ENCODE measurements at regions not wholly inside any gene's neighbourhood (a gene's known extent, or its start where the extent isn't known, plus 50 kb on each side); places are given as distances from the start of the nearest gene placed in this dataset.

- intact Hi-C loops (cut with micrococcal nuclease): no loop called here
- no TSS peak for BruUV-seq (replicated peaks)
- Histone ChIP-seq H2AFZ (ENCODE audit: low read length) (no peak overlapping the region), H3K4me1 (ENCODE audit: insufficient read depth, low read length) (no peaks in the 10 kb centered on the region), H3K4me2 (ENCODE audit: low read length) (no peak overlapping the region), H3K27ac (ENCODE audit: low read length) (no peak overlapping the region), H3K27me3 (ENCODE audit: low read length) (peaks cover 14% of the 10 kb centered on the region), H3K9me3 (ENCODE audit: low read length) (no peaks in the 10 kb centered on the region), H3K9ac (ENCODE audit: low read length) (no peak overlapping the region), H3K36me3 (ENCODE audit: low read depth, low read length) (no peaks in the 10 kb centered on the region), H3K4me3 (ENCODE audit: low read length) (no peak overlapping the region), H3K79me2 (ENCODE audit: low read length) (no peaks in the 10 kb centered on the region), H3F3A (ENCODE audit: low read length, unreplicated experiment) (no peaks in the 10 kb centered on the region), H4K20me1 (ENCODE audit: low read length) (no peaks in the 10 kb centered on the region), H3K9me2 (replicated peaks; ENCODE audit: low read length) (no peaks in the 10 kb centered on the region)
- no peak for DNase-seq
- POLR2A ChIA-PET (ENCODE audit: unreplicated experiment): no interaction called here
- CTCF ChIA-PET: no interaction called here
- TF ChIP-seq EZH2 (IDR thresholded peaks at IDR 0.05; ENCODE audit: low read length, unreplicated experiment): no peak
- TF ChIP-seq EZH2phosphoT487 (IDR thresholded peaks at IDR 0.05; ENCODE audit: borderline replicate concordance, low read length): no peak
- no peak for TF ChIP-seq CTCF (conservative IDR thresholded peaks at IDR 0.05; ENCODE audit: low read depth, low read length)
- no peak for ATAC-seq
Observed at GRCh38 chr13:22200440-22200839, 529.6 kb downstream of the FGF9 start.

- no peak overlapping the region for H3K4me3 ChIP-seq (ENCODE audit: low read length)
- ChIA-PET POLR2A (ENCODE audit: unreplicated experiment) (no interaction called here), CTCF (no interaction called here)
- H3K4me2 ChIP-seq (ENCODE audit: low read length): no peak overlapping the region
- no peak overlapping the region for H3K9ac ChIP-seq (ENCODE audit: low read length)
- no peak overlapping the region for H3K27ac ChIP-seq (ENCODE audit: low read length)
- H3K9me2 ChIP-seq (replicated peaks; ENCODE audit: low read length): no peaks in the 10 kb centered on the region
- no peaks in the 10 kb centered on the region for H3K36me3 ChIP-seq (ENCODE audit: low read depth, low read length)
- no TSS peak for BruUV-seq (replicated peaks)
- no peak overlapping the region for H2AFZ ChIP-seq (ENCODE audit: low read length)
- H3F3A ChIP-seq (ENCODE audit: low read length, unreplicated experiment): no peaks in the 10 kb centered on the region
- H3K4me1 ChIP-seq (ENCODE audit: insufficient read depth, low read length): no peaks in the 10 kb centered on the region
- DNase-seq (no peak), ATAC-seq (no peak)
- H4K20me1 ChIP-seq (ENCODE audit: low read length): no peaks in the 10 kb centered on the region
- TF ChIP-seq EZH2 (IDR thresholded peaks at IDR 0.05; ENCODE audit: low read length, unreplicated experiment) (no peak), CTCF (conservative IDR thresholded peaks at IDR 0.05; ENCODE audit: low read depth, low read length) (no peak), EZH2phosphoT487 (IDR thresholded peaks at IDR 0.05; ENCODE audit: borderline replicate concordance, low read length) (no peak)
- H3K27me3 ChIP-seq (ENCODE audit: low read length): peaks cover 14% of the 10 kb centered on the region
- no peaks in the 10 kb centered on the region for H3K79me2 ChIP-seq (ENCODE audit: low read length)
- no peaks in the 10 kb centered on the region for H3K9me3 ChIP-seq (ENCODE audit: low read length)
- intact Hi-C loops (cut with micrococcal nuclease): no loop called here
Observed at GRCh38 chr13:22201375-22201925, 530.6 kb downstream of the FGF9 start.

- H3K36me3 ChIP-seq (ENCODE audit: low read depth, low read length): no peaks in the 10 kb centered on the region
- TF ChIP-seq EZH2phosphoT487 (IDR thresholded peaks at IDR 0.05; ENCODE audit: borderline replicate concordance, low read length) (no peak), CTCF (conservative IDR thresholded peaks at IDR 0.05; ENCODE audit: low read depth, low read length) (no peak), EZH2 (IDR thresholded peaks at IDR 0.05; ENCODE audit: low read length, unreplicated experiment) (no peak)
Observed at GRCh38 chr13:22210134-22210930, 539.5 kb downstream of the FGF9 start.

More at GRCh38 chr13:22210134-22210930, 539.5 kb downstream of the FGF9 start:
- ATAC-seq: no peak
- intact Hi-C loops (cut with micrococcal nuclease): no loop called here
- BruUV-seq (replicated peaks): no TSS peak
- no peaks in the 10 kb centered on the region for H3K9me3 ChIP-seq (ENCODE audit: low read length)
- H3K27ac ChIP-seq (ENCODE audit: low read length): no peak overlapping the region
- no peaks in the 10 kb centered on the region for H3K79me2 ChIP-seq (ENCODE audit: low read length)
- no peaks in the 10 kb centered on the region for H3K27me3 ChIP-seq (ENCODE audit: low read length)
- H3F3A ChIP-seq (ENCODE audit: low read length, unreplicated experiment): no peaks in the 10 kb centered on the region
- no peaks in the 10 kb centered on the region for H3K4me1 ChIP-seq (ENCODE audit: insufficient read depth, low read length)
- no peak for DNase-seq
- H3K9ac ChIP-seq (ENCODE audit: low read length): no peak overlapping the region
- H4K20me1 ChIP-seq (ENCODE audit: low read length): no peaks in the 10 kb centered on the region
- POLR2A ChIA-PET (ENCODE audit: unreplicated experiment): interaction anchor here (0.6 kb wide), 1 partner anchor 79 kb away, joined by 4 read pairs; no protein-coding TSS in a partner anchor
- CTCF ChIA-PET: interaction anchor here (0.6 kb wide), 1 partner anchor 24 kb away, joined by 4 read pairs; no protein-coding TSS in a partner anchor
- no peaks in the 10 kb centered on the region for H3K9me2 ChIP-seq (replicated peaks; ENCODE audit: low read length)
- no peak overlapping the region for H2AFZ ChIP-seq (ENCODE audit: low read length)
- no peak overlapping the region for H3K4me3 ChIP-seq (ENCODE audit: low read length)
- no peak overlapping the region for H3K4me2 ChIP-seq (ENCODE audit: low read length)
